ENCODE measurements at regions not wholly inside any gene's neighbourhood (a gene's known extent, or its start where the extent isn't known, plus 50 kb on each side); places are given as distances from the start of the nearest gene placed in this dataset.
"Not testable (repeated sequence)": the region's sequence is repeated elsewhere in the genome, so short reads cannot be mapped to it uniquely, and the experiment has no call there.

DNA sequence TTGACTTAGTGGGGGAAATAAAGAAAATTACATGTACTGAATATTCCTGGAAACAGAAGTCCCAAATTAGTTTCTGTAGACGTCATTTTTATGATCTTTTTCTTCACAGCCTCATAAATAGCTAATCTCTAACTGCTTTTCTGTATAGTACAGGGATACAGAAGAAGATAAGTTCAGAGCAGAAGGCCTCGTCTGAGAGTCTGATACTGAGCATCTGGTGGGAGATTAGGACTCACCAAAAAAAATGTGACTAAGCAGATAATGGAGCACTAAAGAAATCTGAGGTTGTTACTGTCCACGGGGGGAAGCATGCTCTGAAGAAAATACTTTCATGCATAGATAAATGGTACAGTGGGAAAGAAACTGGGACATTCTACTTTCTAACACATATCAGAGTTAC is 115.3 kb upstream of the TRPC5 start:
- CTCF ChIA-PET, result no interaction called here
- no peak for DNase-seq (ENCODE audit: unreplicated experiment)
- Mint-ChIP-seq H3K27me3 (ENCODE audit: insufficient read depth, unreplicated experiment) (peaks cover 77% of the 10 kb centered on the region), H3K27ac (ENCODE audit: low read depth, unreplicated experiment) (no peak overlapping the region), H3K4me3 (ENCODE audit: unreplicated experiment) (no peak overlapping the region), H3K4me1 (ENCODE audit: insufficient read depth, unreplicated experiment) (no peaks in the 10 kb centered on the region), H3K36me3 (ENCODE audit: insufficient read depth, unreplicated experiment) (no peaks in the 10 kb centered on the region), H3K9me3 (ENCODE audit: unreplicated experiment) (no peaks in the 10 kb centered on the region)
- intact Hi-C loops (cut with micrococcal nuclease), result no loop called here
- BruUV-seq (replicated peaks), result no TSS peak
- TF ChIP-seq, protein P1, sequence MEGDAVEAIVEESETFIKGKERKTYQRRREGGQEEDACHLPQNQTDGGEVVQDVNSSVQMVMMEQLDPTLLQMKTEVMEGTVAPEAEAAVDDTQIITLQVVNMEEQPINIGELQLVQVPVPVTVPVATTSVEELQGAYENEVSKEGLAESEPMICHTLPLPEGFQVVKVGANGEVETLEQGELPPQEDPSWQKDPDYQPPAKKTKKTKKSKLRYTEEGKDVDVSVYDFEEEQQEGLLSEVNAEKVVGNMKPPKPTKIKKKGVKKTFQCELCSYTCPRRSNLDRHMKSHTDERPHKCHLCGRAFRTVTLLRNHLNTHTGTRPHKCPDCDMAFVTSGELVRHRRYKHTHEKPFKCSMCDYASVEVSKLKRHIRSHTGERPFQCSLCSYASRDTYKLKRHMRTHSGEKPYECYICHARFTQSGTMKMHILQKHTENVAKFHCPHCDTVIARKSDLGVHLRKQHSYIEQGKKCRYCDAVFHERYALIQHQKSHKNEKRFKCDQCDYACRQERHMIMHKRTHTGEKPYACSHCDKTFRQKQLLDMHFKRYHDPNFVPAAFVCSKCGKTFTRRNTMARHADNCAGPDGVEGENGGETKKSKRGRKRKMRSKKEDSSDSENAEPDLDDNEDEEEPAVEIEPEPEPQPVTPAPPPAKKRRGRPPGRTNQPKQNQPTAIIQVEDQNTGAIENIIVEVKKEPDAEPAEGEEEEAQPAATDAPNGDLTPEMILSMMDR (IDR thresholded peaks at IDR 0.05; ENCODE audit: unreplicated experiment), result no peak
- POLR2A ChIA-PET, result no interaction called here

DNA sequence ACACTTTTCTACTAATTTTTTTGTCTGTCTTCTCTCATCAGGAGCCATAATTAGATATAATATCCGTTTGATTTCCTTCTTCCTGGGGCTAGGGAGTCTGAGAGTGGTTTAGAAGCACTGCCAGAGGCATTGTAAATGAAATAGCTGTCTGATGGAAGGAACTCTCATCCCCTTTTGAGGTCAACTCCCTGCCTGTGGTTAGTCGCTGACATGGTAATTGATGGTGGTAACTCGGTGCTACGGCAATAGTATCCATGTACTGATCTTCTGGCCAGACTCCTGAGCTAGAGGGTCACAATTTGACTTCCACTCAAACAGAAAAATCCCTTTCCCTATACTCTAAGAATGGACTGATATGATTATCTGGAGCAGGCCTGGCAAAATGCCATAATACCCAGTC is 108.1 kb upstream of the TRPC5 start:
- Mint-ChIP-seq H3K9me3 (ENCODE audit: unreplicated experiment) (no peaks in the 10 kb centered on the region), H3K4me3 (ENCODE audit: unreplicated experiment) (no peak overlapping the region), H3K27ac (ENCODE audit: low read depth, unreplicated experiment) (no peak overlapping the region), H3K4me1 (ENCODE audit: insufficient read depth, unreplicated experiment) (no peaks in the 10 kb centered on the region), H3K27me3 (ENCODE audit: insufficient read depth, unreplicated experiment) (peaks cover 78% of the 10 kb centered on the region), H3K36me3 (ENCODE audit: insufficient read depth, unreplicated experiment) (no peaks in the 10 kb centered on the region)
- ChIA-PET CTCF (no interaction called here), POLR2A (no interaction called here)
- no TSS peak for BruUV-seq (replicated peaks)
- TF ChIP-seq, protein P1 (IDR thresholded peaks at IDR 0.05; ENCODE audit: unreplicated experiment), result no peak
- DNase-seq (ENCODE audit: unreplicated experiment), result no peak
- intact Hi-C loops (cut with micrococcal nuclease), result no loop called here

DNA sequence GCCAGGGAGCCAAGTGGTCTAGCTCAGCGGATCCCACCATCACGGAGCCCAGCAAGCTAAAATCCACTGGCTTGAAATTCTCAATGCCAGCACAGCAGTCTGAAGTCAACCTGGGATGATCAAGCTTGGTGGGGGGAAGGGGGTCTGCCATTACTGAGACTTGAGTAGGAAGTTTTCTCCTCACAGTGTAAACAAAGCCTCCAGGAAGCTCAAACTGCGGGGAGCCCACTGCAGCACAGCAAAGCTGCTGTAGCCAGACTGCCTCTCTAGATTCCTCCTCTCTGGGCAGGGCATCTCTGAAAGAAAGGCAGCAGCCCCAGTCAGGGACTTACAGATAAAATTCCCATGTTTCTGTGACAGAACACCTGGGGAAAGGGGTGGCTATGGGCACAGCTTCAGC is 98.8 kb upstream of the TRPC5 start:
- intact Hi-C loops (cut with micrococcal nuclease); H3K27ac Mint-ChIP-seq (ENCODE audit: low read depth, unreplicated experiment); CTCF ChIA-PET; BruUV-seq (replicated peaks); H3K4me1 Mint-ChIP-seq (ENCODE audit: insufficient read depth, unreplicated experiment); H3K4me3 Mint-ChIP-seq (ENCODE audit: unreplicated experiment); H3K36me3 Mint-ChIP-seq (ENCODE audit: insufficient read depth, unreplicated experiment); DNase-seq (ENCODE audit: unreplicated experiment); POLR2A ChIA-PET; H3K9me3 Mint-ChIP-seq (ENCODE audit: unreplicated experiment): not testable (repeated sequence)
- H3K27me3 Mint-ChIP-seq (ENCODE audit: insufficient read depth, unreplicated experiment), result peaks cover 47% of the 10 kb centered on the region

DNA sequence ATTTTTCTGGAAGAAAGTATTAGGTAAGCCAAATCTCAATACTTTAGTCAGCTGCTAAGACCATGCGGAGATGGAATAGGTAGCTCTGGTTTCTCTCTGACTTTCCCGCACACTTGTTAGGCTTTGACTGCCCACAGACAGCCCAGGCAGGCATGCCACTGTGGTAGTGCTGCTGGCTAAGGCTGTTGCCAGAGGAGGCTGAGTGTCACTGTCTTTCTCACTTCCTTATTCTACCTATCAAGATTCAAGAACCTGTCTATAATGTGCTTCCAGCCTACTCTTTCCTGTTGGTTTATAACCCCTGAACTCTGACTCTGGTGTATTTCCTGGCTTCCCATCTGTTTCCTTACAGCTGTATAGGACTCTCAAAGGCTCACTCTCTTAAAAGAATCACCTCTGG is 81.8 kb upstream of the TRPC5 start:
- CTCF ChIA-PET, result interaction anchor here (0.6 kb wide), 1 partner anchor 160 kb away, joined by 3 read pairs; no protein-coding TSS in a partner anchor

More for the DNA sequence above, 81.8 kb upstream of the TRPC5 start:
- no peaks in the 10 kb centered on the region for H3K9me3 Mint-ChIP-seq (ENCODE audit: unreplicated experiment)
- POLR2A ChIA-PET, result no interaction called here
- intact Hi-C loops (cut with micrococcal nuclease), result no loop called here
- no peak overlapping the region for H3K4me3 Mint-ChIP-seq (ENCODE audit: unreplicated experiment)
- TF ChIP-seq, protein P1 (IDR thresholded peaks at IDR 0.05; ENCODE audit: unreplicated experiment), result no peak
- no peak overlapping the region for H3K27ac Mint-ChIP-seq (ENCODE audit: low read depth, unreplicated experiment)
- no TSS peak for BruUV-seq (replicated peaks)
- H3K36me3 Mint-ChIP-seq (ENCODE audit: insufficient read depth, unreplicated experiment), result no peaks in the 10 kb centered on the region
- no peak for DNase-seq (ENCODE audit: unreplicated experiment)
- no peaks in the 10 kb centered on the region for H3K4me1 Mint-ChIP-seq (ENCODE audit: insufficient read depth, unreplicated experiment)
- H3K27me3 Mint-ChIP-seq (ENCODE audit: insufficient read depth, unreplicated experiment), result peaks cover 56% of the 10 kb centered on the region
